GM18505 (cell line): ENCODE measurements at regions not wholly inside any gene's neighbourhood (a gene's known extent, or its start where the extent isn't known, plus 50 kb on each side); places are given as distances from the start of the nearest gene placed in this dataset.
"Not testable (repeated sequence)": the region's sequence is repeated elsewhere in the genome, so short reads cannot be mapped to it uniquely, and the experiment has no call there.

ENCODE experiments used
- ATAC-seq: cut with Tn5 transposase; IDR thresholded peaks from one replicate; pipeline ENCODE4 v1.9.1; 2021; ENCODE audit not compliant: unreplicated experiment
- POLR2A ChIP-seq: IDR thresholded peaks from 4 replicates; pipeline ENCODE4 v1.6.1; 2011; ENCODE audit warnings: borderline replicate concordance; ENCODE audit not compliant: insufficient read depth, insufficient read length; ENCODE audit errors: extremely low read depth

- no peak for ATAC-seq
- no peak for TF ChIP-seq POLR2A
These were observed 178.1 kb downstream of the AVL9 start for GRCh38 chr7:32673275-32673983.

DNA sequence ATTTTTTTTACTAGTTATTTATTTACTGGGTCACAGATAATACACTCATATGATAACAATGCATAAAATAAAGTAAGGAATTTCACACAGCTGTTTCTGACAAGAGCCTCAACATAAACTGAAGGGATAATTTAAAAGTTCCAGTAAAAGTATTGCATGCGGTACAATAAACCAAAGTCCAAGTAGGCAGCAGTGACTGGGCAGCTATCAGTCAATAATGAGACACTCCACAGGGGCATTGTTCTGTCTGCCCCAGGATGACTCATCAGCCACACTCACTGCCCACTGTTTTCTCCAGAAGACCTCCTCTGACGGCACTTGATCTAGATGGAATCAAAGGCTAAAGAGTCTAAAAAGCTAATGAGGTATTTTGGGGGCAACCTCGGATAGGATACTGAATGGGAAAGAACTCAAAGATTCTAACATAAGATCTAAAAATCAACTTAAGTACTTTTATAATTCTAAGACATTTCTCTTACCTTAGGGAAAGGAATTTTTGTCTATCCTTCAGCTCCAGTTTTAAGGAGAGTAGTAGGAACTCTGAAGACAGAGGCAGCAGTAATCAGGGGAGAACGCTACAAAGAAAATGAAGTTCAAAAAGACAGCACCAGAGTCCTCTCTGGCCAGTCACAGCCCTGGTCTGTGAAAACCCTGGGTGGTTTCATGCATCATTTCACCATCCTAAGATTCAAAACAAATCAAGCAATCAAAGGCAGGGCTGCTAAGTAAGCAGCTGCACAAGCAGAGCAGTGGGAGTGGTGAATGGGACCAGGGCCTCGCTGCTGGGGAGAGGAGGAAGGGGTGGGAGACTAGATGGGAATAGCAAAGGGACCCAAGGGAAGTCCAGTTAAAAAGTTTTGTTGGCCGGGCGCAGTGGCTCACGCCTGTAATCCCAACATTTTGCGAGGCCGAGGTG, 175.1 kb downstream of the AVL9 start:
- ATAC-seq = no peak
- no peak for TF ChIP-seq POLR2A

- ATAC-seq = not testable (repeated sequence)
These were observed 174.0 kb downstream of the AVL9 start for GRCh38 chr7:32669173-32669870.

DNA sequence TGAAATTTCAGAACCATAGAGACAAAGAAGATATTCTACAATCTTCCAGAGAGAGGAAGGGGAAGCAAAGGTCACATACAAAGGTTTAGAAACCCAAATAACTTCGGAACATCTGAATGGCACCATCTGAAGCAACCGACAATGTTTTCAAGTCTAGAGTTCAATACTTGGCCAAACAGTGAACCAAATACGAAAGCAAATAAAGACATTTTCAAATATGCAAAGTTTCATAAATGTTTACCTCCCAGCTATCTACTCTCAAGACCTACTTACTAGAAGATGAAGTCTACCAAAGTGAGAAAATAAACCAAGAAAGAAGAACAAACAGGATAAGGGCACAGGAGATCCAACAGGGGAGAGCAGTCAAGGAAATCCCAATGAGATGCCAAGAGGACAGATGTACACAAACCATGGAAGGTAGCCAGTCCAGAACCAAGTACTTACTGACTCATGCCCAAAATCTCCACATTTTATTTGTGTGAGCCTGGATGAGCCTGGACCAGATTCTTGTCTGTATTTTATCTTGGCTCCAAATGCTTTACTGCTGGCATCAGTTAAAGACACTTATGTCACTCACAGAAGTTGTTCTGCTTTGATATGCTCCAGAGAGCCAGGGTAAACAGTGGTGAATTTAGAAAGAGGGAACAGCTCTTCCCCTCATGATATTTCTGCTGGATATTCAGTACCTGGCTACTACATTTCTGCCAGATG, 173.3 kb downstream of the AVL9 start:
- not testable (repeated sequence) for ATAC-seq

GRCh38 chr7:32667586-32667985, 172.3 kb downstream of the AVL9 start:
- ATAC-seq = not testable (repeated sequence)

GRCh38 chr7:32663805-32664211, 168.5 kb downstream of the AVL9 start:
- not testable (repeated sequence) for ATAC-seq

DNA sequence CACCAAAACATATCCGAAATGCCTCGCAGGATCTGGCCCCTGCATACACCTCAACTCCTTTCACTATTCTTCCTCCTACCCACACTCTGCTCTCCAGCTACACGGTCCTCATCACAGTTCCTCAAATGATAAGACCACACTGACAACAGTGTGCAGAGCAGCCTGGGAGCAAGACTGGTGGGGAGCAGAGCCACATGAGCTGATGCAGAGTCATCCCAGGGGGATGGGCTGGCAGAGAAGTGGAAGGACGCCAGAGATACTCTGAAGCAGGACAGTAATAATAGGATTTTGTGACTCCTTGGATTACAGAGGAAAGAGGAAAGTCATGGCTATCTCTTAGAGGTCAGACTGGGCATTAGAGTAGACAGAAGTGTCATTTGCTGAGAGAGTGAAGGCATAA, 167.2 kb downstream of the AVL9 start:
- not testable (repeated sequence) for ATAC-seq

DNA sequence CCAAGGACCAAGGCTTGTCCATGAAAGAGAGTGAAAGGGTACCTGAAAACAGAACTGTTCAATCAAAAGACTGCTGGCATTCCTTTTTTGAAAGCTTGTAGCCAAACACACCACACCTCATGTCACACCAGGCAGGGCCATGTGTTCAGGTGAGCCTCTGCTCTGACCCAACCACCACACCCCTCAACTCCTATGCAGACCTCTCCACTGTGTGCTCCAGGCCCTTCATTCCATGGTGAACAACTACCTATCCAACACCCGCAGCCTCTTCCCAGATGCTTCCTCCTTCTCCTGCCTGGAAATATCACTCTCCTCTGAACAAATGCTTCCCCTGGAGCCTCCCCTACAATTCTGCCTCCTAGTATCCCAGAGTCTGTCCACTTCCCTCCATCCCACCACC, 166.6 kb downstream of the AVL9 start:
- ATAC-seq = no peak
- no peak for TF ChIP-seq POLR2A

DNA sequence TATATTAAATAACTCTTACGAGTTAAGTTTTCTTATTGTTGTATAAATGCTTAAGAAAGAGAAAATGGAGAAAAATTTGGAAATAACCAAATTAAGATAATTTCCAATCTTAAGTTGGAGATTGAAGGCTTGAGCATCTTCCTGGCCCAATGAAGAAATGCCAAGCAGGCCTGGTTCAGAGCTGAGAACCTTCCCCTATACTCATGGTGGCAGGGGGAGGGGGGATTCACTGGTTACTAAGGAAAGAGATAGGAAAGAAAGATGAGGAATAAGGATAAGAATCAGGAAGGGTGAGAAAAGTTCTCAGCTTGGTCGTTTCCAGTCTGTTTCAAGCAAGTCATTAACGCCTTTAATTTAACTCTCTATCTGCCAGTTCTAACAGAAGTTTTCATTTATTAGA, 166.2 kb downstream of the AVL9 start:
- no peak for ATAC-seq
- TF ChIP-seq POLR2A = no peak

DNA sequence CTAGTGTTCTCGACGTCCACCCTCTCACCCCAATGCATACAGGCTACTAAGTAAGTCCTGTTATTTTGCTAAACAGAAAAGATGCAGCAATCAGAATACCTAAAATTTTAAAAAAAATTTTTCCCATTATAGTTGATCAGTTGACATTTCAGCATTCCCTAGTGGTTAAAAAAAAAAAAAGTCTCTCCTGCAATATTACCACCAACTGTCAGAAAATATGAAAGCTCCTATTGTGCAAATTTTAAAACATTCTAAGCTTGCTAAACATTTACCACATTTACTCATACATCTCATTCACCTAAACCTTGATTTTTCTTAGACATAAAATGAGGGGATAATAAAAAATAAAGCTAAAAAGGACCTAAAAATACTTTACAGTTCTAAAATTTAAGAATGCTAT, 165.6 kb downstream of the AVL9 start:
- TF ChIP-seq POLR2A = no peak
- ATAC-seq = no peak

DNA sequence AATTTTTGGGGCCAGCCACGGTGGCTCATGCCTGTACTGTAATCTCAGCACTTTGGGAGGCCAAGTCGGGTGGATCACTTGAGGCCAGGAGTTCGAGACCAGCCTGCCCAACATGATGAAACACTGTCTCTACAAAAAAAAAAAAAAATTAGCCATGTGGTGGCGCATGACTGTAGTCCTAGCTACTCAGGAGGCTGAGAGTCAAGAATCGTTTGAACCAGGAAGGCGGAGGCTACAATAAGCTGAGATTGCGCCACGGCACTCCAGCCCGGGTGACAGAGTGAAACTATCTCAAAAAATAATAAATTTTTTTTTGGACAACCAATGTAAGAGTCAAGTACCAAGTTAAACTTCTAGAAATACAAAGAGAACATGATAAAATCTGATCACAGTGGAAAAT, 164.6 kb downstream of the AVL9 start:
- no peak for ATAC-seq
- TF ChIP-seq POLR2A = no peak

DNA sequence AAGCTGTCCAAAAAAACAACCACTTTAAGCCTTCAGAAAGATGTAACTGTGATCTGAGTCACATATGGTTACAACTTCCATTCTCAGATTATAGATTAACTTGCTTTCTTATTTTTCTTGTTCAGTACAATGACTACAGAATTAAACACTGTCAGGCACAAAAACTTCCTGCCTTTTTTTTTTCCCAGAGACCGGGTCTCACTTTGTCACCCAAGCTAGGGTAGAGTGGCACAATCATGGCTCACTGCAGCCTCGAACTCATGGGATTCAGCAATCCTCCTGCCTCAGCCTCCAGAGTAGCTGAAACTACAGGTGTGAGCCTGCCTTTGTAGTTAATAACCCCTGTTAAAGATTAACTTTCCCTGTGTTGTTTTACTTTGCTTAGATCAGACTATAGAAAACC, 163.2 kb downstream of the AVL9 start:
- TF ChIP-seq POLR2A = no peak
- ATAC-seq = no peak

- ATAC-seq = no peak
- no peak for TF ChIP-seq POLR2A
These were observed 162.7 kb downstream of the AVL9 start for GRCh38 chr7:32658034-32658433.

DNA sequence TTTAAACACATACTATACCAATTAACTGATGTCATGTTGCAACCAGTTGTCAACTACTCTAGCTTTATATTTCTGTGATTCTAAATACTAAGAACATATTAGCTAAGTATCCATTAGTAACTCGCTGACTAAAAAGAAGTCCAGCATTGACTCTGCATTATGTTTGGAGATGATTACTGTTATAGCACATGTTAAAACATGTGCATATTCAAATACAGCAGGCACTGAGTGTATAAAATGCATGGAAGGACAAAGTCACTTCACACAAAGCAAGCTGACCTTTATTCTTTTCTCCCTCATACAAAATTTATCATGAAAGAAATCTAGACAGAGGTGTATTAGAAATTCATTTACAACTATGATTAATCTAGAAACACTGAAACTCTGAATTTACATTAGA, 159.3 kb downstream of the AVL9 start:
- ATAC-seq = not testable (repeated sequence)

DNA sequence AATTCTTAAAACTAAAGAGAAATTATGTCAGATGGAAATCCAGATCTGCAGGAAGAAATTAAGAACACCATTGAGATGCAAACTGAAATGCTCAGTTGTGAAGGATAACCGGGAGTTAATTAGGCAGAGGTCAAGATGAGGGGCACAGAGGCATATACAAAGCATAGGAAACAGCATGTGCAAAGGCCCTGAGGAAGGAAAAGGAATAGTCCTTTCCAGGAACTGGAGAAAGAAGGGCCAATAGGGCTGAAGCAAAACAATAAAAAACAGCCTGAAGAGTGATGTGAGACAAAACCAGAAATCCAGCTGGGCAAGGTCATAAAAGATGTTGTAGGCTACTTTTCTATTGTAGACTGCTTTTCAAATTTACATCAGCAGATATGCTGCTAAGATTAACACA, 155.1 kb downstream of the AVL9 start:
- ATAC-seq = not testable (repeated sequence)
